Cardiac muscle cell (in vitro differentiated cells and primary cell): ENCODE measurements at regions not wholly inside any gene's neighbourhood (a gene's known extent, or its start where the extent isn't known, plus 50 kb on each side); places are given as distances from the start of the nearest gene placed in this dataset.

ENCODE experiments used
- DNase-seq, 2 donors: peaks; one replicate each; pipeline versions ENCODE4 v3.0.0 to v3.0.0-alpha.2; 2010 to 2017; ENCODE audit warnings: low read depth in 1 of 2, low spot score in 1 of 2
- H3K27ac ChIP-seq: fragments of 200-600 bp; sonication (generic); 2 replicates; pipeline ENCODE4 v1.5.1; 2016
- H3K27me3 ChIP-seq: fragments of 200-600 bp; sonication (generic); 2 replicates; pipeline ENCODE4 v1.6.0; 2016; ENCODE audit warnings: control low read depth
- H3K36me3 ChIP-seq: fragments of 200-600 bp; sonication (generic); 2 replicates; pipeline ENCODE4 v1.5.1; 2016; ENCODE audit warnings: control low read depth
- H3K4me1 ChIP-seq: fragments of 200-600 bp; sonication (generic); 2 replicates; pipeline ENCODE4 v1.8.1; 2017; ENCODE audit warnings: low read depth, mild to moderate bottlenecking, mixed run types
- H3K4me3 ChIP-seq: fragments of 200-600 bp; sonication (generic); 2 replicates; pipeline ENCODE4 v1.5.1; 2016; ENCODE audit warnings: mild to moderate bottlenecking
- H3K9me3 ChIP-seq: fragments of 200-600 bp; sonication (generic); 2 replicates; pipeline ENCODE4 v1.5.1; 2017; ENCODE audit warnings: low read depth, mild to moderate bottlenecking, control low read depth
- CTCF ChIP-seq: IDR thresholded peaks from 2 replicates; pipeline ENCODE4 v1.5.1; 2012; ENCODE audit warnings: low read depth, mild to moderate bottlenecking, low read length

GRCh38 chr10:6701289-6701688 lies 121.2 kb upstream of the PRKCQ start:
- Histone ChIP-seq H3K9me3 (no peaks in the 10 kb centered on the region), H3K27me3 (no peaks in the 10 kb centered on the region), H3K4me3 (no peak overlapping the region), H3K27ac (no peak overlapping the region), H3K4me1 (no peaks in the 10 kb centered on the region), H3K36me3 (no peaks in the 10 kb centered on the region)
- no peak for DNase-seq
- no peak for TF ChIP-seq CTCF

GRCh38 chr10:6700066-6700465 lies 120.0 kb upstream of the PRKCQ start:
- H3K9me3 ChIP-seq: no peaks in the 10 kb centered on the region
- H3K36me3 ChIP-seq: no peaks in the 10 kb centered on the region
- H3K27ac ChIP-seq: no peak overlapping the region
- no peaks in the 10 kb centered on the region for H3K27me3 ChIP-seq
- no peak for TF ChIP-seq CTCF
- DNase-seq: no peak
- no peak overlapping the region for H3K4me3 ChIP-seq
- H3K4me1 ChIP-seq: no peaks in the 10 kb centered on the region

- Histone ChIP-seq H3K9me3 (no peaks in the 10 kb centered on the region), H3K4me1 (no peaks in the 10 kb centered on the region), H3K27ac (no peak overlapping the region), H3K36me3 (no peaks in the 10 kb centered on the region), H3K27me3 (no peaks in the 10 kb centered on the region), H3K4me3 (no peak overlapping the region)
- DNase-seq: no peak
- TF ChIP-seq CTCF: no peak
Measured at GRCh38 chr10:6699336-6699735, 119.3 kb upstream of the PRKCQ start.

GRCh38 chr10:6695519-6695918 lies 115.4 kb upstream of the PRKCQ start:
- no peak overlapping the region for H3K27ac ChIP-seq
- H3K36me3 ChIP-seq: no peaks in the 10 kb centered on the region
- TF ChIP-seq CTCF: no peak
- H3K4me3 ChIP-seq: no peak overlapping the region
- H3K27me3 ChIP-seq: no peaks in the 10 kb centered on the region
- no peaks in the 10 kb centered on the region for H3K4me1 ChIP-seq
- H3K9me3 ChIP-seq: no peaks in the 10 kb centered on the region
- no peak for DNase-seq

GRCh38 chr10:6694447-6695140 lies 114.5 kb upstream of the PRKCQ start:
- no peak for TF ChIP-seq CTCF
- Histone ChIP-seq H3K27me3 (no peaks in the 10 kb centered on the region), H3K27ac (no peak overlapping the region), H3K4me1 (no peaks in the 10 kb centered on the region), H3K36me3 (no peaks in the 10 kb centered on the region), H3K9me3 (no peaks in the 10 kb centered on the region), H3K4me3 (no peak overlapping the region)
- DNase-seq: no peak
